BLaER1 (cell line): ENCODE measurements at regions not wholly inside any gene's neighbourhood (a gene's known extent, or its start where the extent isn't known, plus 50 kb on each side); places are given as distances from the start of the nearest gene placed in this dataset.
A peak's percentile ranks its signal among the peaks of the same experiment; 100 is the strongest.
"Not testable (repeated sequence)": the region's sequence is repeated elsewhere in the genome, so short reads cannot be mapped to it uniquely, and the experiment has no call there.

ENCODE experiments used
- H3K27ac ChIP-seq: shearing (Covaris generic); formaldehyde crosslinking; 2 replicates; pipeline ENCODE4 v1.8.1; 2022
- H3K27me3 ChIP-seq: shearing (Covaris generic); formaldehyde crosslinking; 2 replicates; pipeline ENCODE4 v1.8.1; 2022
- H3K36me3 ChIP-seq: shearing (Covaris generic); formaldehyde crosslinking; 2 replicates; pipeline ENCODE4 v1.8.1; 2022
- H3K4me1 ChIP-seq: shearing (Covaris generic); formaldehyde crosslinking; 2 replicates; pipeline ENCODE4 v1.8.1; 2022
- H3K4me2 ChIP-seq: shearing (Covaris generic); formaldehyde crosslinking; 2 replicates; pipeline ENCODE4 v1.8.1; 2022
- H3K4me3 ChIP-seq: shearing (Covaris generic); formaldehyde crosslinking; 2 replicates; pipeline ENCODE4 v1.8.1; 2022
- H3K9ac ChIP-seq: shearing (Covaris generic); formaldehyde crosslinking; 2 replicates; pipeline ENCODE4 v1.8.1; 2022
- H3K9me3 ChIP-seq: shearing (Covaris generic); formaldehyde crosslinking; 2 replicates; pipeline ENCODE4 v1.8.1; 2022
- H4K20me1 ChIP-seq: shearing (Covaris generic); formaldehyde crosslinking; 2 replicates; pipeline ENCODE4 v1.8.1; 2022
- Cebpa-rat ChIP-seq: shearing (Covaris generic); IDR thresholded peaks from 2 replicates; pipeline ENCODE4 v1.8.1; 2022

GRCh38 chr7:28323833-28324232, 88.5 kb upstream of the CREB5 start:
- no peak for TF ChIP-seq Cebpa-rat
- Histone ChIP-seq H3K36me3 (no peaks in the 10 kb centered on the region), H3K9ac (no peak overlapping the region), H3K27me3 (no peaks in the 10 kb centered on the region), H3K4me1 (peaks cover 13% of the 10 kb centered on the region), H3K4me3 (no peak overlapping the region), H3K9me3 (no peaks in the 10 kb centered on the region), H4K20me1 (no peaks in the 10 kb centered on the region), H3K4me2 (no peak overlapping the region), H3K27ac (no peak overlapping the region)

- H3K9me3 ChIP-seq: no peaks in the 10 kb centered on the region
- no peak overlapping the region for H3K27ac ChIP-seq
- H3K27me3 ChIP-seq: no peaks in the 10 kb centered on the region
- H3K36me3 ChIP-seq: no peaks in the 10 kb centered on the region
- no peak for TF ChIP-seq Cebpa-rat
- H3K9ac ChIP-seq: no peak overlapping the region
- H4K20me1 ChIP-seq: no peaks in the 10 kb centered on the region
- H3K4me3 ChIP-seq: no peak overlapping the region
- peaks cover 43% of the 10 kb centered on the region for H3K4me1 ChIP-seq
- H3K4me2 ChIP-seq: no peak overlapping the region
Observed at GRCh38 chr7:28328146-28328545, 84.2 kb upstream of the CREB5 start.

- H3K4me2 ChIP-seq: peak overlapping the region; percentile 62
- no peaks in the 10 kb centered on the region for H3K36me3 ChIP-seq
- H3K9ac ChIP-seq: no peak overlapping the region
- no peaks in the 10 kb centered on the region for H4K20me1 ChIP-seq
- H3K9me3 ChIP-seq: peaks cover 7% of the 10 kb centered on the region
- TF ChIP-seq Cebpa-rat: no peak
- H3K27me3 ChIP-seq: no peaks in the 10 kb centered on the region
- H3K4me1 ChIP-seq: peaks cover 43% of the 10 kb centered on the region
- H3K4me3 ChIP-seq: no peak overlapping the region
- peak overlapping the region; percentile 1; the same call in 1 of the 2 replicates for H3K27ac ChIP-seq
Observed at GRCh38 chr7:28328822-28329660, 83.3 kb upstream of the CREB5 start.

- peaks cover 15% of the 10 kb centered on the region for H3K9me3 ChIP-seq
- H3K27me3 ChIP-seq: no peaks in the 10 kb centered on the region
- H4K20me1 ChIP-seq: no peaks in the 10 kb centered on the region
- no peak overlapping the region for H3K4me3 ChIP-seq
- H3K9ac ChIP-seq: no peak overlapping the region
- H3K4me2 ChIP-seq: peak overlapping the region; percentile 62
- no peaks in the 10 kb centered on the region for H3K36me3 ChIP-seq
- no peak for TF ChIP-seq Cebpa-rat
- peaks cover 43% of the 10 kb centered on the region for H3K4me1 ChIP-seq
- H3K27ac ChIP-seq: peak overlapping the region; percentile 1; the same call in 1 of the 2 replicates
Observed at GRCh38 chr7:28329661-28330363, 82.5 kb upstream of the CREB5 start.

- Histone ChIP-seq H3K36me3 (no peaks in the 10 kb centered on the region), H3K4me3 (no peak overlapping the region), H3K27ac (no peak overlapping the region), H4K20me1 (no peaks in the 10 kb centered on the region), H3K9me3 (peaks cover 17% of the 10 kb centered on the region), H3K9ac (no peak overlapping the region), H3K27me3 (no peaks in the 10 kb centered on the region), H3K4me2 (peak overlapping the region; percentile 62), H3K4me1 (peaks cover 43% of the 10 kb centered on the region)
- TF ChIP-seq Cebpa-rat: no peak
Observed at GRCh38 chr7:28330384-28331070, 81.8 kb upstream of the CREB5 start.

GRCh38 chr7:28332046-28332445, 80.3 kb upstream of the CREB5 start:
- Histone ChIP-seq H3K36me3 (no peaks in the 10 kb centered on the region), H3K4me1 (peaks cover 43% of the 10 kb centered on the region), H4K20me1 (no peaks in the 10 kb centered on the region), H3K4me2 (no peak overlapping the region), H3K27me3 (no peaks in the 10 kb centered on the region), H3K4me3 (no peak overlapping the region), H3K27ac (no peak overlapping the region), H3K9me3 (peaks cover 17% of the 10 kb centered on the region), H3K9ac (no peak overlapping the region)
- no peak for TF ChIP-seq Cebpa-rat

GRCh38 chr7:28333548-28333947, 78.8 kb upstream of the CREB5 start:
- H3K4me1 ChIP-seq: peaks cover 32% of the 10 kb centered on the region
- H3K9ac ChIP-seq, H3K27me3 ChIP-seq, H4K20me1 ChIP-seq, H3K4me2 ChIP-seq, H3K36me3 ChIP-seq, H3K4me3 ChIP-seq, H3K27ac ChIP-seq: not testable (repeated sequence)
- peaks cover 17% of the 10 kb centered on the region for H3K9me3 ChIP-seq

- Histone ChIP-seq H3K4me1 (no peaks in the 10 kb centered on the region), H3K4me2 (no peak overlapping the region), H3K4me3 (no peak overlapping the region), H3K36me3 (no peaks in the 10 kb centered on the region), H4K20me1 (no peaks in the 10 kb centered on the region), H3K9ac (no peak overlapping the region), H3K27ac (no peak overlapping the region), H3K9me3 (peaks cover 26% of the 10 kb centered on the region), H3K27me3 (no peaks in the 10 kb centered on the region)
- TF ChIP-seq Cebpa-rat: no peak
Observed at GRCh38 chr7:28336806-28337205, 75.5 kb upstream of the CREB5 start.

GRCh38 chr7:28338041-28338440, 74.3 kb upstream of the CREB5 start:
- no peaks in the 10 kb centered on the region for H3K36me3 ChIP-seq
- H3K4me1 ChIP-seq: no peaks in the 10 kb centered on the region

GRCh38 chr7:28343462-28343861, 68.9 kb upstream of the CREB5 start:
- Histone ChIP-seq H3K4me3 (no peak overlapping the region), H3K27me3 (no peaks in the 10 kb centered on the region), H3K27ac (no peak overlapping the region), H3K9me3 (peaks cover 10% of the 10 kb centered on the region; the same call in 1 of the 2 replicates), H4K20me1 (no peaks in the 10 kb centered on the region), H3K36me3 (no peaks in the 10 kb centered on the region), H3K4me2 (no peak overlapping the region), H3K9ac (no peak overlapping the region), H3K4me1 (no peaks in the 10 kb centered on the region)
- TF ChIP-seq Cebpa-rat: peak; percentile 95; the same call in 1 of the 2 replicates

More at GRCh38 chr7:28338041-28338440, 74.3 kb upstream of the CREB5 start:
- H3K9me3 ChIP-seq: peaks cover 26% of the 10 kb centered on the region
- TF ChIP-seq Cebpa-rat: no peak
- no peak overlapping the region for H3K9ac ChIP-seq
- H4K20me1 ChIP-seq: no peaks in the 10 kb centered on the region
- H3K4me2 ChIP-seq: no peak overlapping the region
- H3K27ac ChIP-seq: no peak overlapping the region
- H3K4me3 ChIP-seq: no peak overlapping the region
- H3K27me3 ChIP-seq: no peaks in the 10 kb centered on the region
